Stimulated activated CD4-positive, alpha-beta T cell treated with anti-CD3 and anti-CD28 coated beads, TNF-alpha, amount 100 ng/mL, for 1 hour (primary cell): ENCODE measurements at regions not wholly inside any gene's neighbourhood (a gene's known extent, or its start where the extent isn't known, plus 50 kb on each side); places are given as distances from the start of the nearest gene placed in this dataset.

Experiments
- DNase-seq, 3 donors: peaks; one replicate each; pipeline ENCODE4 v3.0.0-alpha.2; 2020; ENCODE audit warnings: low read depth in 3 of 3, low spot score in 1 of 3

GRCh38 chr14:96727073-96727472 lies 70.1 kb upstream of the VRK1 start:
- DNase-seq: no peak

GRCh38 chr14:96727491-96727890 lies 69.7 kb upstream of the VRK1 start:
- no peak for DNase-seq

- DNase-seq: no peak
These were observed 69.0 kb upstream of the VRK1 start for GRCh38 chr14:96727980-96728717.

- DNase-seq: no peak
These were observed 67.3 kb upstream of the VRK1 start for GRCh38 chr14:96729889-96730288.

DNA sequence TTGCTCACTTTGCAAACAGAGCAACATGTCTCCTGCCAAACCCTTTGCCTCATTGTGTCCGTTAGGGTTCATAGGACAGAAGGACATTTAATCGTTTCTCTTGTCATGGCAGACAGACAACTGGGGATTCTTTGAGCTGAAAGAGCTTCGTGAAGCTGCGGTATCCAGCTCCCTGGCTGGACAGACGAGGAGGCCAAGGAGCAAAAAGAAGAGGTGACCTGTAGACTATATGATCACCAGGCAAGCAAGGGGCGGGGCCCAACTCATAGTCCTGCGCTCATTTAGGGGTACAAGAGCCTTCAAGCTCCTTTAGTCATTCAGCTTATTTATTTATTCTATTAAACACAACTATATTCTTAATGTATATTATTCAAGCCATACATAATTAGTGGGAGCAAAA lies 66.8 kb upstream of the VRK1 start:
- no peak for DNase-seq

DNA sequence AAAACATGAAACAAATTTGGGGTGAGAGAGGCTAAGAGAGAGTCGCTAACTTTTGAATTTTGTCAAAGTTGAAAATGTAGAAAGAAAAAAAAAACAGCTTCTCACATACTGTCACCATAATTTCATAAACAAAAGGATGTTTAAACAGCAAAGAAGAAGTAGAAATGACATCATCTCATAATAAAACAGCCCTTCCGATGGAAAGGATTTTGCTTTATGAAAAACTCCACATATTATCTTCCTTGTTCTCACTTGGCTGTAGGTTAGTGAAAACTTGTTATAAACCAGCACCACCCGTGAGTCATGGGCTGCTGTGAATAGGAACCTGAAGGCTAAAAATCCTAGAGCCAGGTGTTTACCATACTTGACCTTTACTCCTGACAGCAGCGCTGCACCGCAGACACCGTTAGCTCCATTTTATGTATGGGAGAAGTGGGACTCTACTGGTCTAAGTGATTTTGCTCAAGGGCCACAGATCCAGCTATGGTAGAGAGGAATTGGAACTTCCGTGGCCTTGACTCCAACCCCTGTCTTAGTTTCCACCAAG lies 63.0 kb upstream of the VRK1 start:
- no peak for DNase-seq

DNA sequence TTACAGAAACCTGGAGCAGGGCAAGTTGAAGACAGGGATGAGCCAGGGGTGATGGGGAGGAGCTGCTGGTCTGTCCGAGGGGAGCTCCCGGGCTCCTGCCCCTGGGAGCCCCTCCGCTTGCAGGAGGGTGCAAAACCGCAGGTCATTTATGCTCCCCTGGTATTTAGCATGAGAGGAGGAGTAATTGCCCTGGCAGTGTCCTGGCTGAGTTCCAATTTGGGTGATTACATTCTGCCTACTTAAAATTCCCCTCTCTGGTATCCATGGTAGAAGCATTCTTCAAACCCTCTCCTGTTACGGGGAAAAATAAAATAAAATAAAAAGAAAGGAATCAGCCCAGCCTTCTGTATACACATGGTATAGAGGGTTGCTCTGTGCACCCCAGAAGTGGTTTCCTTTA lies 61.7 kb upstream of the VRK1 start:
- DNase-seq: no peak

DNA sequence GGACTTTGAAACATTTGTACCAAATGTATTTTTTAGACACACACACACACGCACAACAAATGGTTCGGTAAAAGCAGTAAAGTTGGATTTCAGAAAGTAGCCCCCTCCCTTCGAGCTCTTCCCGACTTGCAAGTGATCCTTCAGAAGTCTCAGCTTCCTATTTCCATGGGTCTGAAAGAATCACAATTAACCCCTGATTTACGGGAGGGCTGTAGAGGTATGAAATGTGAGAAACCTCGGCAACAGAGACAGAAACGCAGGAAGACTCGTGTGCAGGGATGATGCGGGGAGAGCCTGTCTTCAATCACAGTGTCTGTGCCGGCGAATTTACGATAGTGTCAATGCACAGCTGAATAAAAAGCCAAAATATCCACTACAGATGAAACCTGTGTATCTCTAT lies 60.7 kb upstream of the VRK1 start:
- DNase-seq: no peak

GRCh38 chr14:96737881-96738280 lies 59.3 kb upstream of the VRK1 start:
- DNase-seq: no peak

DNA sequence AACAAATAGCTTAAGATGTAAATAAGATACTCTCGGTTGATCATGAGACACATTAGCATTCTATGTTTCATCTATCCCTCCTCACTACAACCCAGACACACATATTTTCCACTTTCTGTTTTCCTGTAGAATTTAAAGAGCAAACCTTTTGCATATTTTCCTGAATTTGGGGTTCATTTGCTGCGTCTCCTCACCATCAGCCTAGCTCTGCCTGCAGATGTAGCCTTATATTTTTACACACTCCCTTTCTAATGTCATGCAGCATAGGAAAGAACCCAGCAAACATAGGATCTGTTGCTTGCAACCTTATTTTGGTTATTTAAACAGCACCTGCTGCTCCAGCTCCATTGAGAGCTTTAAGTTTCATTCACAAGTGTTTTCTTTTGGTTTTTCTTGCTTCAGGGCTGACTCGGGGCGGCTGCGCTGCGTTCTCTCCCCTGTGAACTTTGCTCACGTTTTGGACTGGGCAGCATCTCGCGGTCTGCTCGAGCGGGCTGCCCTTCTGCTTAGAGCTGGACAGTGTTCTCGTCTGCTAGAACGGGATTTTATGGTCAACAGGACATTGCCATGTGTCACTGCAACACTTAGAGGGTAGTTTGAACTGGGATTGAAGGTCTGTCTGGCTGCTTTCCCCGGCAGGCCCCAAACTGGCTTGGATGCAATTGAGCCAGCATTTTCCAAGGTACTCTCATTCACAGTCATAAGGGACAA lies 57.8 kb upstream of the VRK1 start:
- no peak for DNase-seq

GRCh38 chr14:96741151-96741977 lies 55.8 kb upstream of the VRK1 start:
- peak; percentile 15 to 75 (median 63) for DNase-seq

GRCh38 chr14:96744262-96744661 lies 52.9 kb upstream of the VRK1 start:
- DNase-seq: no peak

DNA sequence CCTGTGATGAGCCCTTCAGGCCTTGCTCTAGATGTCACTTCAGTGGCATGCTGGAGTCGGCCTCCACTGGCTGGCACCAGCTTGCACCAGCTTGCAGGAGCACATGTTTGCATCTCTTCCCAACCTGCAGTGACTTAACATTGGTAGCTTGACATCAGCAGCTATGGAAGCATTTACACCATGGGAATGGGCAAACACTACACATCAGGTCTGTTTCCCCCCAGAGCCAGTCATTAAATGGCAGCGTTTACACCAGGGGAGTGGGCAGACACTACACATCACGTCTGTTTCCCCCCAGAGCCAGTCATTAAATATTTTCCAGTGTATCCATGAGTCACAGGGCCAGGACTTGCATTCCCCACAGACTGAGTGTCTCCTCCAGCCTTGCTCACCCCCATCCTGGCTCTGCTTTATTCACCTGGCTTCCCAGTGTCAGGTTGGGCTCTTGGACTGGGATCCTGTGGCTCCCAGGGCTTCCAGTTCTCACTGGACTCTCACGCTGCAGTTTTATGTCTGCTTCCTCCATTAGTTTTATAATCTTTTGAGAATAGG lies 51.6 kb upstream of the VRK1 start:
- no peak for DNase-seq

GRCh38 chr14:96746101-96746500 lies 51.1 kb upstream of the VRK1 start:
- no peak for DNase-seq

DNA sequence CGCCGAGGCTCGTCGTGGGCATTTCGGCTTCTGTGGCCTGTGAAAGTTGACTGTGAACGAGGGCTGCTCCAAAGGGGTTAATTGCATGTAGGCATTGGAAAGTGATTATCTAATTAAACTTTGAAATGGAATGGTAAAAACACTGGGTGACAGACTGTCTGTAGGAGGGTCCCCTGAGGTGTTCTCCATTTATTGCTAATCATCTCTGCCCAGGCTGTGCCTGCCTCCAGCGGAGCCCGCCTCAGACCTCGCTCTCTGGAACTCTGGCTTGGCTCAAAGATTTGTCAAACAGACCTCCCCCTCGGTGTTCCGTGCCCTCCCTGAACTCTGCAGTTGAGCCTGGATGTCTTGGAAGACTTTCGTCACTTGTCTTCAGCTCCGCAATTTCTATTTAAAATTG lies 50.2 kb upstream of the VRK1 start:
- no peak for DNase-seq
